Retinal pigment epithelial cell (primary cell): ENCODE measurements at regions not wholly inside any gene's neighbourhood (a gene's known extent, or its start where the extent isn't known, plus 50 kb on each side); places are given as distances from the start of the nearest gene placed in this dataset.
A peak's percentile ranks its signal among the peaks of the same experiment; 100 is the strongest.

Experiments used
- DNase-seq: peaks from one replicate; pipeline ENCODE4 v3.0.0-alpha.2; 2010; ENCODE audit warnings: low read depth
- H3K4me3 ChIP-seq: 2 replicates; pipeline ENCODE4 v1.5.1; 2011; ENCODE audit warnings: mild to moderate bottlenecking, low read length, control low read depth, moderate library complexity
- TF ChIP-seq, protein P1 (sequence below): conservative IDR thresholded peaks from 2 replicates; pipeline ENCODE4 v1.5.1; 2011; ENCODE audit warnings: low read depth, low read length, control low read depth, inconsistent platforms

DNA sequence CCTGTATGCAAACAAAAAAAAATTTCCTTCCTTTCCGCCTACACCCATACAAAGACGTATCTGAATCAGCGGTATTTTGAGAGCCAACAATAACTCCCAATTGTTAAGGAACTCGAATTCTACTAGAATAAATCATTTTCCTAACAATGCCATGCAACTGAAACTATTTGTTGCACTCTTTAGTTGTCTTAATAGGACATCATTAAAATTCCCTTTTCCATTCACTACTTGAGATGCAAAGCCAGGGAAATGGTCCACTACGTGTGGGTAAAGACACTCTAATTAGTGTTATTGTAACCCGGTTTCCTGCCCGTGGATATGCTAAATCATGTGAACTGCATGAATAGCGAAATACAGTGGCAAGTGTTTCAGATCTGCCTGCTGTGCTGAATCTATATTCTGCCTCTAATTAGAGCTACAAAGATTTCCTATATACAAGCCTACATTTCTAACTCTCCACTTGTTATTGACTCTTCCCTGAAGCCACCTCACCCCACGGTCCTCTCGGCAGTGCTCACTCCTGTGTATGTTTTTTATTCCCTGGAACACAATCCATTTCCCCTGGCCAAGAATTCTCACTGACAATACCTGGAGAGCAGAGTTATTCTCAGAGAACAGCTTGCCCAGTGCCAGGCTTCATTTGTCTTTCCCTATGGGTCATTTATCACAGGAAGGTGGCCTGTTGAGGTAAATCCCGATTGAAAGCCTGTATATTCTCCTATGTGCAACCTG, 168.3 kb downstream of the PAWR start:
- TF ChIP-seq, protein P1, sequence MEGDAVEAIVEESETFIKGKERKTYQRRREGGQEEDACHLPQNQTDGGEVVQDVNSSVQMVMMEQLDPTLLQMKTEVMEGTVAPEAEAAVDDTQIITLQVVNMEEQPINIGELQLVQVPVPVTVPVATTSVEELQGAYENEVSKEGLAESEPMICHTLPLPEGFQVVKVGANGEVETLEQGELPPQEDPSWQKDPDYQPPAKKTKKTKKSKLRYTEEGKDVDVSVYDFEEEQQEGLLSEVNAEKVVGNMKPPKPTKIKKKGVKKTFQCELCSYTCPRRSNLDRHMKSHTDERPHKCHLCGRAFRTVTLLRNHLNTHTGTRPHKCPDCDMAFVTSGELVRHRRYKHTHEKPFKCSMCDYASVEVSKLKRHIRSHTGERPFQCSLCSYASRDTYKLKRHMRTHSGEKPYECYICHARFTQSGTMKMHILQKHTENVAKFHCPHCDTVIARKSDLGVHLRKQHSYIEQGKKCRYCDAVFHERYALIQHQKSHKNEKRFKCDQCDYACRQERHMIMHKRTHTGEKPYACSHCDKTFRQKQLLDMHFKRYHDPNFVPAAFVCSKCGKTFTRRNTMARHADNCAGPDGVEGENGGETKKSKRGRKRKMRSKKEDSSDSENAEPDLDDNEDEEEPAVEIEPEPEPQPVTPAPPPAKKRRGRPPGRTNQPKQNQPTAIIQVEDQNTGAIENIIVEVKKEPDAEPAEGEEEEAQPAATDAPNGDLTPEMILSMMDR, result no peak
- no peak for DNase-seq

DNA sequence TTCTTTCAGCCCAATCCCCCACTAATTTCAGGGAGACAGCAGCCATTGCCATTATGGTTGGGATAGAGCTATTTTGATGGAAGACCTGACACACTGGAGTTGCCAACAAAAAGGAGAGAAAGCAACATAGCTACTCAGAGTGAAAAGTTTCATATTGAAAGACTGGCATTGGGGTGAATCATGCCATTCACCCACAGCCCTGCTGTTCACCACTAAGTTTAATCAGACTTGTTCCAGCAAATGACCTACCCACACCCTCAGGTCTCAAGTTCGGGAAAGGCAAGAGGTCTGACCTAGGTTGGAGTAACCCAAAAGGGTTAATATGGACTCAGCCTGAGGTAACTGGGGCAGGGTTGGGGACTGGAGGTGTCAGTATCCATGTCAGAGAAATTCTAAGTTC, 169.2 kb downstream of the PAWR start:
- H3K4me3 ChIP-seq, result no peak overlapping the region
- TF ChIP-seq, protein P1, result no peak
- DNase-seq, result no peak

More for the DNA sequence above, 168.3 kb downstream of the PAWR start:
- no peak overlapping the region for H3K4me3 ChIP-seq

DNA sequence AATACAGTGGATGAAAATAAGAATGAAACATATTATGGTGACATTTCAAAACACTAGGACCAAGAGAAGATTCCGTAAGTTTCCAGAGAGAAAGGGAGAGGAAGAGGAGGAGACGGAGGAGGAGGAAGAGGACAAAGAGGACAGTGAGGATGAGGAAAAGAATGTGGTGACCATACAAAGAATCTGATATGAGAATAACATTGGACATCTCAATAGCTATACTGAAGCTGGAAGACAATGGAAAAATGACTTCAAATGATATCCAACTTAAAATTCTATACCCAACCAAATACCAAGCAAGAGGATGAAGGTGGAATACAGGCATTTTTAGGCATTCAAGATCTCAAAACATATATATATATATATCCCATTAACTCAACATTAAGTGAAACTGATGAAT, 173.4 kb downstream of the PAWR start:
- DNase-seq, result no peak
- TF ChIP-seq, protein P1, result no peak
- no peak overlapping the region for H3K4me3 ChIP-seq

DNA sequence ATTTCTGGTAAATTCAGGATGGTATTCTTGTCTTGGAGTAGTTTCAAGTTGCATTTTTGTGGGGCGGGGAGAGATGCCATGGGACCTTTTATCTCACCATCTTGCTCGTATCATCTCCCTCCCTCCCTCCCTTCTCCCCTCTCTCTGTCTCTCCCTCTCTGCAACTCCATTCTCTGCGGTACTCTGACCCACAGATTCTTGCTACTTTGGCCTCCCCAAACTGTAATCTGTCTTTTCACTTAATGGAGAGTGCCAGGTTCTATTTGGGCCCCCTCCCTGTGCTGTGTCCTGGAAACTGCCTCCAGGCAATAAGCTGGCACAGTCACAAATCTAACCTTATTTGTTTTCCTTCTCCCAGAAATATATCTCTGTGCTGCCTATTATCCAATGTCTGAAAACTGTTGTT, 175.2 kb downstream of the PAWR start:
- no peak overlapping the region for H3K4me3 ChIP-seq
- TF ChIP-seq, protein P1, result no peak

DNA sequence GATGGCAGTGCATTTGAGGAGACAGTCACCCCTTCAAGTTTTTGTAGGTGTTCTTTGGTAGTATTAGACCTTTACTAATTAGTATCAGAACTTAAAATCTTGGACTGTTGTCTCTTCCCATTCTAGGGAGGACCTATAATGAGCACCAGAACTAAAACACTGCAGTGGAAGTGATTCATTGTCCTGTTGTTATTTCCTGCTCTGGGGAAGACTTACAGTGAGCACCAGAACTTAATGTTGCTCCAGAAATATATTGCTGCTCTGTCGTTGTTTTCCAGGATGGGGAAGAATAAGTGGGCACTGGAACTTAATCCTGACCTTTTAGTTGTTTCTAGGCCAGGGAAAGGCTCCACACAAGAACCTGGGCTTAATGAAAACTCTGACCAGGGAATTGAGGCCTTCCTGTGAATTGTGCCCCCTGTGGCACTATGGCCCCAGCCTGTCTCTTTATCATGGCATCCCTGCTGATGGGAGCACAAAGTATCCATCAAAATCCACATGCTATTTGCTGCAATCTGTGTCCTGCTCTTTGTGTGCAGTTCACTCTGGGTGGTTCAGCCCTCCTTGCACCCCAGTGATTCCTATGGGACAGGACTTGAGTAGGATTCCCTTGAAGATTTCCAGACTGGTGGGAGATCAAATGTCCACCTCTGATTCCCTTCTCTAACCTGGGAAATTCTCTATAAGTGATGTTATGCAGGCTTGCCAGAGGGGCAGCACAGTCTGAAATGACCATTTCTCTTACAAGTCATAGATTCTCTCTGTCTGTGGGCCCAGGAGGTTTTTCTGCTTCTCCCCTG, 175.8 kb downstream of the PAWR start:
- TF ChIP-seq, protein P1, result no peak
- H3K4me3 ChIP-seq, result no peak overlapping the region
- no peak for DNase-seq

More for the DNA sequence above, 175.2 kb downstream of the PAWR start:
- DNase-seq, result no peak

DNA sequence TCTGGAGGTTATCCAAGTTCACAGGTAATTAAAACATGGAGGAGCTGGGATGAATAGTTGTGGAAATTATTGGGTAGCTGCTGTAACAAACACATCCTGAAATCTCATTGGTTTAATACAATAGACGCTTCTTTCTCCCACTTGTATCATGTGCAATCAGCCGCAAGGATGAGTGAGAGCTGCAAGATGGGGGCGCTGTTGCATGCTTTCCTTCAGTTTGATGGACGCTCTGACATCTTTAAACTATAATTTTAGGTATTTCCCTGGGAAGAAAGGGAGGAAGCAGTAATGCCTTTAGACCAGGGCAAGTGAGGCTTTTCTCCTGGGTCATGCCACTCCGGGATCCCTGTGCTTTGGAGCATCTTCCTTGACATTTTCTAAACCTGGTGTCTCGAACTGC, 178.7 kb downstream of the PAWR start:
- TF ChIP-seq, protein P1, result peak; percentile 46
- H3K4me3 ChIP-seq, result no peak overlapping the region
- no peak for DNase-seq
